HG03108 (cell line): ENCODE measurements at regions not wholly inside any gene's neighbourhood (a gene's known extent, or its start where the extent isn't known, plus 50 kb on each side); places are given as distances from the start of the nearest gene placed in this dataset.

Experiments
- ATAC-seq: cut with Tn5 transposase; IDR thresholded peaks from one replicate; pipeline ENCODE4 v1.9.1; 2021; ENCODE audit warnings: moderate library complexity; ENCODE audit not compliant: unreplicated experiment

DNA sequence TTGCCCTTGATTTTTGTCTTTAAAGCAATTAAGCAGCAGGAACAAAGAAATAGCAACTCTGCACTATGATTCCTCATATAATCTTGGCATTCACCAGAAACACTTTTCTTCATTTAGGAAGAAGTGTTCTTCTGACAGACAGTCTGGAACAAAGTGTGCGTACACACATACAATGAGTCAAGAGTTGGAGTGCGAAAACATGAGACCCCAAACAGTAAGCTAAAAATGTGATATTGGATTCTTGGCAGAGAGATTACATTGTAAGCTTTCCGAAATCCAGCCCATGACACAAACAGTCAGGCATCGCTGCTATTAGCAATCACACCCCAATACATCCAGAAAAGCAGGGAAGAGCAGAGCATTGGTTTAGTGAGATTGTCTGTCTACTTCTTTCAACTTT lies 306.7 kb upstream of the TBC1D5 start:
- ATAC-seq, result no peak

GRCh38 chr3:18047052-18047451 lies 304.6 kb upstream of the TBC1D5 start:
- no peak for ATAC-seq

GRCh38 chr3:18046131-18046915 lies 303.9 kb upstream of the TBC1D5 start:
- no peak for ATAC-seq

GRCh38 chr3:18044971-18045880 lies 302.8 kb upstream of the TBC1D5 start:
- ATAC-seq, result no peak

GRCh38 chr3:18044191-18044590 lies 301.8 kb upstream of the TBC1D5 start:
- no peak for ATAC-seq

DNA sequence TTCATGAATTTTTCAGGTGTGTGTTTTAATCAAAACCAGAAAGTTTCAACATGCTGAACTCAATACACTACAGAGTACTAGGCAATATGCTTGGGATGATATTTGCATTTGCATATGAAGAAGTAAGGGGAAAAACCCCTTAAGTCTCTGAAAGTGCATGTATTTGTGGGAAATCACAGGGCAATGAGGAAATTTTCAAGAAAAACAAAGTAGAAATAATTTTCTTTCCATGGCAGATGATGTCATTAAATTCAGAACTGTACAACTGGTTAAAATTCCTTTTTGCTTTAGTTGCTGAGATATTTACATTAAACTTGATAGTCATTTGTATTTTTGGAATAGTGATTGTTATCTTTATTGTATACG lies 294.0 kb upstream of the TBC1D5 start:
- no peak for ATAC-seq

DNA sequence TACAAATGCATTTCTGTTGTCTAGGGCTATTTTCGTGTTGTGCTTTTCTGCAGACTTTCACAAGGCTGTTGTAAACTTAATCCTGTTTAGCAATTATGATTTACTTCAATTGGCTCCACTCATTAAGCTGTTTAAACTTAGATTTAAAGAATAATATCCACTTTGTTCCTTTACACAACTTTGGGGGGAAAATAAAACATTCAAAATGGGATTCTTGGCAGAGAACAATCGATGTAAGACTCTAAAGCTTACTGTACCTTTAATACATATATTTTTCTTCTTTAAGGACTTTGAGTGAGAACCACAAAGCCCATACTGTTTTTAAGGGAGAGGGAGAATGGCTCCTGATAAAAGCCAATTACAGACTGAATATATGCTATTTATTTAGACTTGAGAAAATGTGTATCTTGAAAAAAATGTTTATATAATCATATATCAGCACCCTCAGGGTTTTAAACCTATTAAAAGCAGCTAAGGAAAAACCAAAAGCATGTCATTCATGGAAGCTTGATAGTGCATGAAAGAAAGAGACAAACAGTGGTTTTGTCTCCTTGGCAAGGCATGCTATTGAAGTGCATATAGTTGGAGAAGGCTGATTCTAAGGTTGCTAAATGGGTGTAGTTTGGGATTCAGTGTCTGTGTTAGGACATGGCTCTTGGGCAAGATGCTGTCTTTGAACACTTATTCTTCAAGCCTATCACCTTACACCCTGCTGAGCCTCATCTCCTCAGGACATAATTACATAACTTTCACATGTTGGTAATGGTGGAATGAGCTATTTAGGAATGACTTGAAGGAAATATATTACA lies 293.4 kb upstream of the TBC1D5 start:
- no peak for ATAC-seq

DNA sequence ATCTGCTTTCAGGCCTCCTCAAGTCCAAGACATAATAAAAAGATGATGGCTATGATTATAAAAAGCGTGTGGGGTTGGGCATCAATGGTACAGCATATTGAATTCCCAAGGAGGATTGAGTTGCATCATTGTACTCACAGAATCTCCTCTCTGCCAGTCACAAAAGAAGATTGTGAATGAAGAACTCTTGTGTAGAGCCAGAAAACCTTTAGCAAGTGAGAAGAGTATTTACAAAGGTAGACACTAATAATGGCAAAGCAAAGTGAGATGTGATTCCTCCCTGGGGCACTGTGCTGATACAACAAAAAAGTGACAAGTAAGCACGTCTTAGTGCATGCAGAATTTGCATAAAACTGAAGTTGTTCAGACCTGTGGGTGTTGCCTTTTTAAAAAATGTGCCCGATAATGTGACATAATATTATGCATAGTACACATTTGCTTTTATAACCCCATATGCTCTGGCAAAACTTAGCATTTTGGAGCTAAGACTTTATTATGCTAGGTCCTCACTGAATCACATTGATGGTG lies 291.2 kb upstream of the TBC1D5 start:
- ATAC-seq, result no peak

DNA sequence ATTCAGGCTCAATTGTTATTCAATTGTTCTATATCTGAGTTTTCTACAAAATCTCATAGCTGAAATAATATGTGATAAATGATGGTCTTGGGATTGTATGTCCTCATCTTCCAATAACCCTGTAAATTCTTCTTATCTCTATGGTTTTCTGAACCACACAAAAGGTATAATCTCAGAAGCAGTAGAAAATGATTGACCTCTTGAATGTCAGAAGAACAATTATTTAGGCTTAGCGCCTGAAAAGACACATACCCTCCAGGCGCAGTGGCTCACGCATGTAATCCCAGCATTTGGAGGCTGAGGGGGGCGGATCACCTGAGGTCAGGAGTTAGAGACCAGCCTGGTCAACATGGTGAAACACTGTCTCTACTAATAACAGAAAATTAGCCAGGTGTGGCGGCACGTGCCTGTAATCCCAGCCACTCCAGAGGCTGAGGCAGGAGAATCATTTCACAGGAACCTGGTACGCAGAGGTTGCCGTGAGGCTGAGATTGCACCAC lies 288.0 kb upstream of the TBC1D5 start:
- ATAC-seq, result no peak

- no peak for ATAC-seq
These were observed 284.9 kb upstream of the TBC1D5 start for GRCh38 chr3:18027161-18027939.

DNA sequence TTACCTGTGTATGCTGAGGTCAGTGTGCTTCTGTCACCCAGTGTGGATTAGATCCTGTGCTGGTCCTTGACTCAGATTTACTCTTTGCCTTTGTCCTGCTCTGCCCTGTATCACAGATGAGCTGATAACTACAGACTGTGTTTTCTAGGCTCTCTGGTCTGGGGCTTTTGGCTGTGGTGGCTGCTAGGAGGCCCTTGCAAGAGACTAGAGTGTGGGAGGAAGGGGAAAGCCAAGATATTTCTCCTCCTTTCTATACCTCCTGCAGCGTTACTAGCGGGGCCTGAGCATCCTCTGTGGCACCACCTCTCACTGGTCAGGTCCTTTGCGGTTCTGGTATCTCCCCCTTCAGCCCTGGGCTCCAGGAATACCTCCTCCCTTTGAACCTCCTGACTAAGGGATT lies 282.3 kb upstream of the TBC1D5 start:
- ATAC-seq, result no peak

DNA sequence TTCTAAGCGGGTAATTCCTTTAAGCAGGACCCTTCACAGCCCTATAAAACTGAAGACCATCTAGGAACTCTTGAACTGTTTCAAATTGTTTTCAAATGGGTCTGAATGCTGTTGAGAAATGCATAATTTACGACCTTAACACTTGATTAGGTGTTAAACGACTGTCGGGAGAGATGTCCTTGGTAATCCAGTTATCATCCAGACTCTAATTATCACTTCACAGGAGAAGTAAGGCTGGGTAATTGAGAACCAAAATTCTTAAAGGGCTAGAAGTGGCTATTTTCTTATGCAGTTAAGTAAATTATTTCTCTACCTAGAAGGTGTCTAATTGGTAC lies 276.7 kb upstream of the TBC1D5 start:
- no peak for ATAC-seq

DNA sequence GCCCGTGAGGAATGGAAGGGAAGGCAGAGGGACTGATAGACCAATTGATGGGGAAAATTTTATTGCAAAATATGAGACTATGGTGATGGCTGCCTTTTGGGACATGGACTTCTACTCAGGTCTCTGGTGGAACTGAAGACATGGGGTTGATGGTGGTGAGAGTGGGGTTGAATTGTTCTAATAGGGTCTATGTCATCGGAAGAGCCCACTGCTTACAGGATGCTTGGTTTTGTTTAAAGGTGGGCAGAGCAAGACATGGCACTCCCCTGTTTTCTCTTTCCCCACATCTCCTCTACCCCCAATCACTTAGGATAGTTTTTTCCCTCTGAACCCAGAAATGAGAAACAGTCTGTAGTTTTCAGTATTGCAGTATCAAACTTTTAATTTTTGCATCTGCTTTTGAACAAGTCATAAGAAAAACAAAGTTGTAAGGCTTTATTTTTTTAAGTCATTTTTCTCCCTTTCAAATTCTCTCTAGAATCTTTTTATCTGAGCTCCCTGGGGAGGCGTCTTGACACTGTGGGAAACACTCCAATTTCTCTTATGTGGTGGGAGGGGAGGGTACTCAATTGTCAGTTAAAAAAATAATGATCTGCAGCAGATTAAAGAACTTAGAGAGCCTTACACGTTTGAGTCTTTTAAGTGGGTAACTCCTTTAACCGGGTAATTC lies 276.2 kb upstream of the TBC1D5 start:
- no peak for ATAC-seq

DNA sequence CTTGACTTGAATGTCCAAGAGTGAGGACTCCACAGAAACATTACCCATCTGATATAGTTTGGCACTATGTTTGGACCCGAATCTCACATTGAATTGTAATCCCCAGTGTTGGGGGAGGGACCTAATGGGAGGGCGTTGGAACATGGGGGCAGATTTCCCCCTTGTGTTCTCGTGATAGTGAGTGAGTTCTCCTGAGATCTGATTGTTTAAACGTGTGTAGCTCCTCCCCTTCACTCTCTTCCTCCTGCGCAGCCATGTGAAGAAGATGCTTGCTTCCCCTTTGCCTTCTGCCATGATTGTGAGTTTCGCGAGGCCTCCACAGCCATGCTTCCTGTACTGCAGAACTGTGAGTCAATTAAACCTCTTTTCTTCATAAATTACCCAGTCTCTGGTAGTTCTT lies 273.9 kb upstream of the TBC1D5 start:
- no peak for ATAC-seq

DNA sequence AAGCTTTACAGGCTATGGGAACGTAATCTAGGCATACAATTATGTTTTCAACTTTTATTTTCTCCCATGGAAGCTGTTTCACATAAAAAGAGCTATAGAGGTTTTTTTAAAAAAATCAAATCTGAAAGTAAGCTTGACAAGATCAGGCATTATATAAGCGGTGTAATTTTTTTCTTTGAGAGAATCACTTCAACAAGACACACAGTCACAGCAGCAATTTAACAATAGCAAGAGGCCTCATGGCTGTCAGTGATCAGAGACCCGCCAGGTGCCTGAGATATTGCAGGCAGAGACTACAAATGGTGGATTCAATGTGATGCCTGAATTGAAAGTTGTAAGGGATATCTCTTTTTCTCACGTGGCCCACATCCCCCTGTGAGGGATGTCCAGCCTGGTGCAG lies 270.5 kb upstream of the TBC1D5 start:
- ATAC-seq, result no peak

DNA sequence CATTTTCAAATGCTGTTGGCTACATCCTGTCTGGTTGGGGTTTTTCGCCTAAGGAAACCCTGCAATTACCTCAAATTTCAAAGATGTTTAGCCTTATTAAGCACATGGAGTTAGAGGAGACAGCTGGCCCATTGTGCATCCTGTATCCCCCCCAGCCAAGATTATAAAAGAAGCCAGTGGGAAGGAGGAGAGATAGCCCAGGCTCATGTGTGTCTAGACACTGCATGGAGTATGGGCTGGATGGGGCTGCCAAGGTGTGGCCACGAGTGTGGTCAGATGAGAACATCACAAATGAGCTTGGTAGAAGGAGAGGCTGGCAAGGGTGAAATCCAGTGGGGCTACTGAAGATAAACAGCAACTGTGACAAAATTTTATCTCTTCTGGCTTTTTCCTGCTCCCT lies 270.0 kb upstream of the TBC1D5 start:
- ATAC-seq, result no peak

GRCh38 chr3:18011387-18011786 lies 269.0 kb upstream of the TBC1D5 start:
- no peak for ATAC-seq

DNA sequence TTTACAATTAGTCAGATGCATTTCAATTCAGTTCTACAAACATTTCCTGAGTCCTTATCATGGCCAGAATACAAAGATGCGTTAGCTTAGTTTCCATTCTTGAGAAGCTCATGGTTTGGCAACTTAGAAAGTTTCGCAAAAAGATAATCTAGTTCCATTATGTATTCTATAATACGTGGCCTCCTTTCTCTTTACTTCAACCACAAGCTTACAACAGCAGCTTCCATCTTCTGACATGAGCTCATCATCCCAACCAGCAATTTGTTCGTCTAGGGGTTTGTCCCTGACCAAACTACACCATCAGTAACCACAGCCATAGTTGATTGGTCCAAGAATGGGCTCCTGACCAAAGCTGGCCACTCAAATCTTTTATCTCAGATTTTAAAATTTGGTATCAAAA lies 267.6 kb upstream of the TBC1D5 start:
- no peak for ATAC-seq

GRCh38 chr3:18008706-18009368 lies 266.4 kb upstream of the TBC1D5 start:
- no peak for ATAC-seq
